ENCODE measurements at regions not wholly inside any gene's neighbourhood (a gene's known extent, or its start where the extent isn't known, plus 50 kb on each side); places are given as distances from the start of the nearest gene placed in this dataset.
A peak's percentile ranks its signal among the peaks of the same experiment; 100 is the strongest.

DNA sequence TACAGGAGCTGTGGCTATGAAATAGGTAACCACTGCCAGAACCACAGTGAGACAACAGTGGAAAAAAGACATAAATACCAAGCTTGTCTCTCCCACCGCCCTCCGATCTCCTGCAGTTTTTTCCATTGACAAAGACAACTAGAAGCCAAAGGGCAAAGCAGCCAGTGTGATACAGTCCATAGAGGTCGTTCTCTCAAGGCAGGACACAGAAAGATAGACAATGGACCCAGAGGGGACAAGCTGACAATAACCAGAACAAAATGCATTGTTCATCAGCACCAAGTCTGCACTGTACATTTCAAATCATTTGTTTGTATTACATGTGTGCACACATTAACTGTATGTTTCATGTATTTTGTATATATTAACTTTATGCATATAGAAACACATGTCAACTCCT is 233.0 kb upstream of the NOL4 start:
- no peaks in the 10 kb centered on the region for H3K4me1 ChIP-seq (ENCODE audit: control insufficient read depth in 3 of 3, insufficient read depth in 3 of 3, low read length in 3 of 3)
- H3K4me3 ChIP-seq (ENCODE audit: low read length in 3 of 3): no peak overlapping the region
- H3K36me3 ChIP-seq (ENCODE audit: control insufficient read depth in 3 of 3, insufficient read depth in 3 of 3, low read length in 3 of 3): no peaks in the 10 kb centered on the region
- H3K9ac ChIP-seq (ENCODE audit: low read depth in 1 of 3, low read length in 3 of 3): no peak overlapping the region
- no peaks in the 10 kb centered on the region for H3K9me3 ChIP-seq (ENCODE audit: control insufficient read depth in 3 of 3, low read length in 3 of 3)
- H3K27ac ChIP-seq (ENCODE audit: low read depth, low read length): no peak overlapping the region
- H3K27me3 ChIP-seq (ENCODE audit: control insufficient read depth in 3 of 3, insufficient read depth in 3 of 3, low read length in 3 of 3): no peaks in the 10 kb centered on the region

DNA sequence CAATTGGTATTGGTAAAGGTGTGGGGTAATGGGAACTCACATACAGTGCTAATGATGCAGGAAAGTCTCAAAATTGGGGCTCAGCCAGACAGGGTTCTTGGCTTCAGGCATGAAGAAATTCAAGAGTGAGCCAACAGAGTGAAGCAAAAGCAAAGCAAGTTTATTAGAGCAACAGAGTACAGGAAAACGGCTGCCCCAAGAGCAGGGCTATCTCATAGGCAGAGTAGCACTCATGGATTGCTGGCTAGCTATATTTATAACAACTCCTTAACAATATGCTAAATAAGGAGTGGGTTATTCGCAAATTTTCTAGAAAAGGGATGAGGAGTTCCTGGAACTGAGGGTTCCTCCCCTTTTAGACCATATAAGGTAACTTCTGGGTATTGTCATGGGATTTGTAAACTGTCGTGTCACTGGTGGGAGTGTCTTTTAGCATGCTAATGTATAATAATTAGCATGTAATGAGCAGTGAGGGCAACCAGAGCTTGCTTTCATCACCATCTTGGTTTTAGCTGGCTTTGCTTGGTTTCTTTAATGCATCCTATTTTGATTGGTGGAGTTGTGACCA is 233.8 kb upstream of the NOL4 start:
- Histone ChIP-seq H3K9me3 (ENCODE audit: control insufficient read depth in 3 of 3, low read length in 3 of 3) (no peaks in the 10 kb centered on the region), H3K27ac (ENCODE audit: low read depth, low read length) (no peak overlapping the region), H3K36me3 (ENCODE audit: control insufficient read depth in 3 of 3, insufficient read depth in 3 of 3, low read length in 3 of 3) (no peaks in the 10 kb centered on the region), H3K9ac (ENCODE audit: low read depth in 1 of 3, low read length in 3 of 3) (no peak overlapping the region), H3K4me1 (ENCODE audit: control insufficient read depth in 3 of 3, insufficient read depth in 3 of 3, low read length in 3 of 3) (no peaks in the 10 kb centered on the region), H3K27me3 (ENCODE audit: control insufficient read depth in 3 of 3, insufficient read depth in 3 of 3, low read length in 3 of 3) (no peaks in the 10 kb centered on the region), H3K4me3 (ENCODE audit: low read length in 3 of 3) (no peak overlapping the region)

DNA sequence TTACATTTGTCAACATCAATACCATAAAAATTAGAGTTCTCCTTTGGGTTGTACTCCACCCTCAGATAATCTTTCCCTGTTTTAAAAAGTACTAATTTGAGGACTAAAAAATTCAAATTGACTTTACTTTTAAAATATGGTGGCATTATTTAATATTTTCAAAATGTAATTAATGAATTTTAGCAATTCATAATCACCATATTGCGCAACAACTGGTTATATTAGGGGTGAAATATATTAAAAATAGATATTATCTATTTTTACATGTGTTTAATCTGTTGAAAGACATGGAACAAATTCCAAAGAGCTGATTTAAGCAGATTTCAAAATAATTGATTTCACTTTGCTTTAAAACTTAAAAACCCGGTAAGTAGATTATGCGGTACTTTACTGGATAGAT is 236.6 kb upstream of the NOL4 start:
- H3K9me3 ChIP-seq (ENCODE audit: control insufficient read depth in 3 of 3, low read length in 3 of 3): no peaks in the 10 kb centered on the region
- H3K36me3 ChIP-seq (ENCODE audit: control insufficient read depth in 3 of 3, insufficient read depth in 3 of 3, low read length in 3 of 3): no peaks in the 10 kb centered on the region
- H3K27me3 ChIP-seq (ENCODE audit: control insufficient read depth in 3 of 3, insufficient read depth in 3 of 3, low read length in 3 of 3): no peaks in the 10 kb centered on the region
- H3K9ac ChIP-seq (ENCODE audit: low read depth in 1 of 3, low read length in 3 of 3): no peak overlapping the region
- no peak overlapping the region for H3K27ac ChIP-seq (ENCODE audit: low read depth, low read length)
- H3K4me3 ChIP-seq (ENCODE audit: low read length in 3 of 3): no peak overlapping the region
- H3K4me1 ChIP-seq (ENCODE audit: control insufficient read depth in 3 of 3, insufficient read depth in 3 of 3, low read length in 3 of 3): no peaks in the 10 kb centered on the region

- H3K9me3 ChIP-seq (ENCODE audit: control insufficient read depth in 3 of 3, low read length in 3 of 3): no peaks in the 10 kb centered on the region
- H3K27ac ChIP-seq (ENCODE audit: low read depth, low read length): no peak overlapping the region
- no peaks in the 10 kb centered on the region for H3K4me1 ChIP-seq (ENCODE audit: control insufficient read depth in 3 of 3, insufficient read depth in 3 of 3, low read length in 3 of 3)
- H3K4me3 ChIP-seq (ENCODE audit: low read length in 3 of 3): no peak overlapping the region
- H3K27me3 ChIP-seq (ENCODE audit: control insufficient read depth in 3 of 3, insufficient read depth in 3 of 3, low read length in 3 of 3): no peaks in the 10 kb centered on the region
- H3K9ac ChIP-seq (ENCODE audit: low read depth in 1 of 3, low read length in 3 of 3): no peak overlapping the region
- no peaks in the 10 kb centered on the region for H3K36me3 ChIP-seq (ENCODE audit: control insufficient read depth in 3 of 3, insufficient read depth in 3 of 3, low read length in 3 of 3)
Measured at GRCh38 chr18:34467058-34467457, 242.3 kb upstream of the NOL4 start.

DNA sequence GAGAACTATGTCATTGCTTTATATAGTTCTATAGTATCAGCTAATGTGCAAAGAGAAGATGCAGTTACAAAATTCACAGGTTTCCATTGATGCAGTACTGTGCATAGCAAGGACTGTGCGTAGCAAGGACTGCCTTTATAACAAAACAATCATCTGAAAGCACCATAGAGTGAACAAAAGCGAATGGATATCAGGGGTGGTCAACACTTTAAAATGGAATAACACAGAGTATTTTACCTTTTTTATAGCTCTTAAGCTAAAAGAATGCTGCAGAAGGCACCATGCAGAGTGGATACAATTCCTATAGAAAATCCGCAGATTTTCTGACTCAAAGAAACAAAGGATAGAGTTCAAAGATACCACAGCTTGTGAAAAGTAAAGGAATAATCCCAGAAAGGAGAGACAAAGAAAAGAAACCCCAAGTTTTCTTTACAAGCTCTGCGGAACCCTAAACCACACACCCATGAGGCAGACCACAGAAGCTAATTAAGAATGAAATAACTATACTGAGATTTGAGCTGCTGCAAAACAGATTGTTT is 229.9 kb upstream of the DTNA start:
- H3K9me3 ChIP-seq (ENCODE audit: control insufficient read depth in 3 of 3, low read length in 3 of 3): no peaks in the 10 kb centered on the region
- H3K9ac ChIP-seq (ENCODE audit: low read depth in 1 of 3, low read length in 3 of 3): no peak overlapping the region
- H3K36me3 ChIP-seq (ENCODE audit: control insufficient read depth in 3 of 3, insufficient read depth in 3 of 3, low read length in 3 of 3): no peaks in the 10 kb centered on the region
- H3K27me3 ChIP-seq (ENCODE audit: control insufficient read depth in 3 of 3, insufficient read depth in 3 of 3, low read length in 3 of 3): no peaks in the 10 kb centered on the region
- no peak overlapping the region for H3K4me3 ChIP-seq (ENCODE audit: low read length in 3 of 3)
- no peak overlapping the region for H3K27ac ChIP-seq (ENCODE audit: low read depth, low read length)
- no peaks in the 10 kb centered on the region for H3K4me1 ChIP-seq (ENCODE audit: control insufficient read depth in 3 of 3, insufficient read depth in 3 of 3, low read length in 3 of 3)

DNA sequence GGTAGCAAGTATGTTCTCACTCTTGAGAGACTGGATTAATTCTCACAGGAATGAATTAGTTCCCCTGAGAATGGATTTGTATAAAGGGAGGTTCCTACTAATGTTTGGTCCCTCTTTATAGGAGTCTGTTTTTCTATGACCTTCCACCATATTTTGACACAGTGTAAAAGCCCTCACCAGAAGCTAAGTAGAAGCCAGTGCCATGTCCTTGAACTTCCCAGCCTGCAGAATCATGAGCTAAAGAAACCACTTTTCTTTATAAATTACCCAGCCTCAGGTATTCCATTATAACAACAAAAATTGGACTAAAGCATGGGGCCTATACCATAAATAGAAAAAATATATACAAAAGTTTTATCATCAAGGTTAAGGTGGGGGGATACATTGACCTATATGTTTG is 227.9 kb upstream of the DTNA start:
- Histone ChIP-seq H3K4me3 (ENCODE audit: low read length in 3 of 3) (no peak overlapping the region), H3K9me3 (ENCODE audit: control insufficient read depth in 3 of 3, low read length in 3 of 3) (no peaks in the 10 kb centered on the region), H3K27ac (ENCODE audit: low read depth, low read length) (no peak overlapping the region), H3K4me1 (ENCODE audit: control insufficient read depth in 3 of 3, insufficient read depth in 3 of 3, low read length in 3 of 3) (no peaks in the 10 kb centered on the region), H3K9ac (ENCODE audit: low read depth in 1 of 3, low read length in 3 of 3) (no peak overlapping the region), H3K27me3 (ENCODE audit: control insufficient read depth in 3 of 3, insufficient read depth in 3 of 3, low read length in 3 of 3) (no peaks in the 10 kb centered on the region), H3K36me3 (ENCODE audit: control insufficient read depth in 3 of 3, insufficient read depth in 3 of 3, low read length in 3 of 3) (no peaks in the 10 kb centered on the region)

DNA sequence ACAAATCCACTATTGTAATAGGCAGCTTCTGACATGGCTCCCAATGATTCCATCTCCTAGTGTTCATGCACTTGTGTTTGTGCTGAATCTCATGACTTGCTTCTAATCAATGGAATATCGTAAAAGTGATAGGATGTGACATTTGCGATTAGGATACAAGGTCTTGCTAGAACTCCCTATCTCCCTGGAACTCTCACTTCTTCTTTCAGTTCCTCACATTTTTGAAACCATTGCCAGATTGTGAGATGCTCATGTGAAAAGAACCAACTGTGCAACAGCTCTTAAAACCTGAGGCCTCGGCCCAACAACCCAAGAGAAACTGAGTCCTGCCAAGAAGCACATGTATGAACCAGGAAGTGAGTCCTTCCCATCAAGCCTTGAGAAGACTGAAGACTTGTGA is 226.9 kb upstream of the DTNA start:
- H3K27ac ChIP-seq (ENCODE audit: low read depth, low read length): no peak overlapping the region
- H3K4me1 ChIP-seq (ENCODE audit: control insufficient read depth in 3 of 3, insufficient read depth in 3 of 3, low read length in 3 of 3): no peaks in the 10 kb centered on the region
- no peak overlapping the region for H3K4me3 ChIP-seq (ENCODE audit: low read length in 3 of 3)
- H3K9ac ChIP-seq (ENCODE audit: low read depth in 1 of 3, low read length in 3 of 3): no peak overlapping the region
- H3K27me3 ChIP-seq (ENCODE audit: control insufficient read depth in 3 of 3, insufficient read depth in 3 of 3, low read length in 3 of 3): no peaks in the 10 kb centered on the region
- no peaks in the 10 kb centered on the region for H3K36me3 ChIP-seq (ENCODE audit: control insufficient read depth in 3 of 3, insufficient read depth in 3 of 3, low read length in 3 of 3)
- no peaks in the 10 kb centered on the region for H3K9me3 ChIP-seq (ENCODE audit: control insufficient read depth in 3 of 3, low read length in 3 of 3)

DNA sequence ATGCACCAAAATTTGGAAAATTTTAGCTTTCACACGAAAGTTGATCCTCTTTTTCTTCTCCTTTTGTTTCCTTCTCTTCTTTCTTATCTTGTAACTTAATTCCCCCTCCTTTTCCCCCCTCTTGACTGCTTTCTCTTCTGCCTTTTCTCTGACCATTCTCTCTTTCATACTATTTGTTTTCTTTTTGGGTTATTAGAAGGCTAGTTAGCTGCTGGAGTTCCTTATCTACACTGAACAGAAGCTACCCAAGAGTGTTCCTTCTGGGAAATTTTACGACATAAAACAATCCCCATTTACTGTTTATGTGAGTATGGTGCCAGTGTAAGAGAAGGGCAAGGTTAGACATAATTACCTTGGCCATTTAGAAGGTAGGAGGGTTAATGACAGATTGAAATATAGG is 218.4 kb upstream of the DTNA start:
- peaks cover 0 to 3% (median 2%) of the 10 kb centered on the region in 3 donors for H3K27me3 ChIP-seq (ENCODE audit: control insufficient read depth in 3 of 3, insufficient read depth in 3 of 3, low read length in 3 of 3)

GRCh38 chr18:34492652-34493051 is 217.4 kb upstream of the DTNA start:
- Histone ChIP-seq H3K9me3 (ENCODE audit: control insufficient read depth in 3 of 3, low read length in 3 of 3) (no peaks in the 10 kb centered on the region), H3K4me1 (ENCODE audit: control insufficient read depth in 3 of 3, insufficient read depth in 3 of 3, low read length in 3 of 3) (peaks cover 0 to 7% (median 0%) of the 10 kb centered on the region in 3 donors), H3K27ac (ENCODE audit: low read depth, low read length) (peak overlapping the region; percentile 90), H3K36me3 (ENCODE audit: control insufficient read depth in 3 of 3, insufficient read depth in 3 of 3, low read length in 3 of 3) (no peaks in the 10 kb centered on the region), H3K9ac (ENCODE audit: low read depth in 1 of 3, low read length in 3 of 3) (peak overlapping the region; percentile 72 to 84 (median 74)), H3K4me3 (ENCODE audit: low read length in 3 of 3) (peak overlapping the region; percentile 77 to 84 (median 80)), H3K27me3 (ENCODE audit: control insufficient read depth in 3 of 3, insufficient read depth in 3 of 3, low read length in 3 of 3) (peaks cover 0 to 3% (median 2%) of the 10 kb centered on the region in 3 donors)

More for the DNA sequence above, 218.4 kb upstream of the DTNA start:
- peaks cover 0 to 7% (median 0%) of the 10 kb centered on the region in 3 donors for H3K4me1 ChIP-seq (ENCODE audit: control insufficient read depth in 3 of 3, insufficient read depth in 3 of 3, low read length in 3 of 3)
- no peaks in the 10 kb centered on the region for H3K36me3 ChIP-seq (ENCODE audit: control insufficient read depth in 3 of 3, insufficient read depth in 3 of 3, low read length in 3 of 3)
- H3K9me3 ChIP-seq (ENCODE audit: control insufficient read depth in 3 of 3, low read length in 3 of 3): no peaks in the 10 kb centered on the region
- no peak overlapping the region for H3K4me3 ChIP-seq (ENCODE audit: low read length in 3 of 3)
- H3K9ac ChIP-seq (ENCODE audit: low read depth in 1 of 3, low read length in 3 of 3): no peak overlapping the region
- H3K27ac ChIP-seq (ENCODE audit: low read depth, low read length): no peak overlapping the region

- Histone ChIP-seq H3K4me1 (ENCODE audit: control insufficient read depth in 3 of 3, insufficient read depth in 3 of 3, low read length in 3 of 3) (peaks cover 0 to 7% (median 0%) of the 10 kb centered on the region in 3 donors), H3K9ac (ENCODE audit: low read depth in 1 of 3, low read length in 3 of 3) (peak overlapping the region; percentile 72 to 86 (median 84)), H3K27me3 (ENCODE audit: control insufficient read depth in 3 of 3, insufficient read depth in 3 of 3, low read length in 3 of 3) (peaks cover 0 to 3% (median 2%) of the 10 kb centered on the region in 3 donors), H3K36me3 (ENCODE audit: control insufficient read depth in 3 of 3, insufficient read depth in 3 of 3, low read length in 3 of 3) (no peaks in the 10 kb centered on the region), H3K9me3 (ENCODE audit: control insufficient read depth in 3 of 3, low read length in 3 of 3) (no peaks in the 10 kb centered on the region), H3K4me3 (ENCODE audit: low read length in 3 of 3) (peak overlapping the region; percentile 77 to 84 (median 80)), H3K27ac (ENCODE audit: low read depth, low read length) (peak overlapping the region; percentile 90)
Measured at GRCh38 chr18:34493099-34493544, 217.0 kb upstream of the DTNA start.

Data from skeletal muscle tissue (tissue), 3 donors.